ENCODE measurements at regions not wholly inside any gene's neighbourhood (a gene's known extent, or its start where the extent isn't known, plus 50 kb on each side); places are given as distances from the start of the nearest gene placed in this dataset.

DNA sequence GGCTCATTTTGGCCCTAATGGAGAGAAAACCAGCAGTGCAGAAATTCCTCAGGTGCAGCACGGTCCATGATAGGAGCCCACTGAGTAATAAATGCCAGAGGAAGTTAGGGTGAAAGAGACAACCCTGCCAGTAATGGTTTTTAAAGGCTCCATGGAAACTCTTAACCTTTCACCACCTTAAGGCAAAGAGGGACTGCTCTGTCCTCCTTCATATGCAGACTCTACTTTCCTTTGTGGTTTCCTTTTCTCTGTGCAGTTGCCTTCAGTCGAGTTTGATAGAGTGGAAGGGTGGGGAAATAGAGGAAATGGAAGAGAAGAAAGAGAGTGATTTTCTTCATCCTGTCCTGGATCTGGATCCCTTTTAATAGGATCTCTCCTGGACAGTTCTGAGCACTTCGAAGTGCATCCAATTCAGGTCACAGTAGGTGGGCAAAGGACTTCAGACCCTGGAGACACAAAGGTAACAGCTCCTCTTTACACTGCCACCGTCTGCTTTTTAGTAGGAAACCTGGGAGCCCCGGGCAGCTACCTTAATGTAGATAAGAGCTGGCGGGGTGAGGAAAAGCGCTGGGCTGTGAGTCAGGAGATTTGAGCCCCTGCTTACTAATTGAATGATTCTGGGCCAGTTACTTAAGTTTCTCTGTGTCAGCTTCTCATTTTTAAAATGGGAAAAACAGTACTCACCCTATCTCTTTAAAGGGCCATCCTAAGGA, 294.8 kb downstream of the KCNRG start:
- no peak overlapping the region for H3K4me3 ChIP-seq (ENCODE audit: low read depth, low read length)
- TF ChIP-seq, protein P1, sequence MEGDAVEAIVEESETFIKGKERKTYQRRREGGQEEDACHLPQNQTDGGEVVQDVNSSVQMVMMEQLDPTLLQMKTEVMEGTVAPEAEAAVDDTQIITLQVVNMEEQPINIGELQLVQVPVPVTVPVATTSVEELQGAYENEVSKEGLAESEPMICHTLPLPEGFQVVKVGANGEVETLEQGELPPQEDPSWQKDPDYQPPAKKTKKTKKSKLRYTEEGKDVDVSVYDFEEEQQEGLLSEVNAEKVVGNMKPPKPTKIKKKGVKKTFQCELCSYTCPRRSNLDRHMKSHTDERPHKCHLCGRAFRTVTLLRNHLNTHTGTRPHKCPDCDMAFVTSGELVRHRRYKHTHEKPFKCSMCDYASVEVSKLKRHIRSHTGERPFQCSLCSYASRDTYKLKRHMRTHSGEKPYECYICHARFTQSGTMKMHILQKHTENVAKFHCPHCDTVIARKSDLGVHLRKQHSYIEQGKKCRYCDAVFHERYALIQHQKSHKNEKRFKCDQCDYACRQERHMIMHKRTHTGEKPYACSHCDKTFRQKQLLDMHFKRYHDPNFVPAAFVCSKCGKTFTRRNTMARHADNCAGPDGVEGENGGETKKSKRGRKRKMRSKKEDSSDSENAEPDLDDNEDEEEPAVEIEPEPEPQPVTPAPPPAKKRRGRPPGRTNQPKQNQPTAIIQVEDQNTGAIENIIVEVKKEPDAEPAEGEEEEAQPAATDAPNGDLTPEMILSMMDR (IDR thresholded peaks at IDR 0.05; ENCODE audit: borderline replicate concordance, insufficient read depth, low read depth, low read length) = no peak

DNA sequence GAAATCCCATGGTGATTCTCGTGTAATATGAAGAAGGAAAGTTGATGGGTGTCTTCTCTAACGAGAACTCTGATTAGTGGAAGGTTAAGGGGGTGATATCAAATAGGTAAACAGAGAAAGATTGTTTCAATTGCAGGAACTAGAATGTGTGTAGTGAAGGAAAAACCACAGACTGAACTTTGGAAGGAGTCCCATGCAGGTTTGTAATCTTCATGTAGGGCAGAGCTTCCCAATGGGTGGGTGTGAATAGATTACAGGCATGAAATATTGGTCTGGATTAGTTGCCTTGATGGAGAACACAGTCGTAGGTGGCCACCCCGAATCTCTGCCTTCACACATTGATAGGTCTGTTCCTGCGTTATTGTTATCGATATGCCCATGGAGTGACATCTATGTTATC, 295.5 kb downstream of the KCNRG start:
- H3K4me3 ChIP-seq (ENCODE audit: low read depth, low read length) = no peak overlapping the region
- TF ChIP-seq, protein P1 (IDR thresholded peaks at IDR 0.05; ENCODE audit: borderline replicate concordance, insufficient read depth, low read depth, low read length) = no peak

DNA sequence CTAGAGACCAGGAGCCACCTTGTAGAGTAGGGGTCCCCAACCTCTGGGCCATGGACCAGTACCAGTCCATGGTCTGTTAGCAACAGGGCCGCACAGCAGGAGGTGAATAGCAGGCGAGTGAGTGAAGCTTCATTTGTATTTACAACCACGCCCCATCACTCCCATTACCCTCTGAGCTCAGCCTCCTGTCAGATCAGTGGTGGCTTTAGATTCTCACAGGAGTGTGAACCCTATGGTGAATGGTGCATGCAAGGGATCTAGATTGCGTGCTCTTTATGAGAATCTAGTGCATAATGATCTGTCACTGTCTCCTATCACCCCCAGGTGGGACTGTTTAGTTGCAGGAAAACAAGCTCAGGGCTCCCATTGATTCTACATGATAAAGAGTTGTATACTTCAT, 303.6 kb downstream of the KCNRG start:
- TF ChIP-seq, protein P1 (IDR thresholded peaks at IDR 0.05; ENCODE audit: borderline replicate concordance, insufficient read depth, low read depth, low read length) = no peak
- no peak overlapping the region for H3K4me3 ChIP-seq (ENCODE audit: low read depth, low read length)

DNA sequence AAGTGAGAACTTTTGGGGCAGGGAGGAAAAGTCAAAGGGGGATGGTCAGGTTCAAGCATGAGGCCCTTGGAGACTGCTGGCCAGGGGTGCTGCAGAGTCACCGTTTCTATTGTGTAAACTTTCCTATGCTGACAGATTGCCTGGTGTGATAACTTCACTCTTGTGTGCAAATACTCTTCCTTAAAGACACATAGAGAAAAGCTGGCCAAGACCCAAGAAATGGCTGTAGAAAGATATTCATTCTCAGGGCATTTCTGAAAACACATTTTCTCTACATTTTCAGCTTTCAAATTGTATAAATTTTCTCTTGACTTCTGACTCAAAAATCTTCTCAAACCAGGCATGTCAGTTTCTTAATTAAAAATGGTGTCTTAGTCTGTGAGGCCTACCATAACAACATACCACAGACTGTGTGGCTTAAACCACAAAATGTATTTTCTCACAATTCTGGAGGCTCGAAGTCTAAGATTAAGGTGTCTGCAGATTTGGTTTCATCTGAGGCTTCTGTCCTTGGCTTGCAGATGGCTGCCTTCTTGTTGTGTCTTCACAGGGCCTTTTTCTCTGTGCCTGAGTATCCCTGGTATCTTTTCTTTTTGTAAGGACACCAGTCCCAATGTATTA, 304.5 kb downstream of the KCNRG start:
- TF ChIP-seq, protein P1 (IDR thresholded peaks at IDR 0.05; ENCODE audit: borderline replicate concordance, insufficient read depth, low read depth, low read length) = no peak
- no peak overlapping the region for H3K4me3 ChIP-seq (ENCODE audit: low read depth, low read length)

DNA sequence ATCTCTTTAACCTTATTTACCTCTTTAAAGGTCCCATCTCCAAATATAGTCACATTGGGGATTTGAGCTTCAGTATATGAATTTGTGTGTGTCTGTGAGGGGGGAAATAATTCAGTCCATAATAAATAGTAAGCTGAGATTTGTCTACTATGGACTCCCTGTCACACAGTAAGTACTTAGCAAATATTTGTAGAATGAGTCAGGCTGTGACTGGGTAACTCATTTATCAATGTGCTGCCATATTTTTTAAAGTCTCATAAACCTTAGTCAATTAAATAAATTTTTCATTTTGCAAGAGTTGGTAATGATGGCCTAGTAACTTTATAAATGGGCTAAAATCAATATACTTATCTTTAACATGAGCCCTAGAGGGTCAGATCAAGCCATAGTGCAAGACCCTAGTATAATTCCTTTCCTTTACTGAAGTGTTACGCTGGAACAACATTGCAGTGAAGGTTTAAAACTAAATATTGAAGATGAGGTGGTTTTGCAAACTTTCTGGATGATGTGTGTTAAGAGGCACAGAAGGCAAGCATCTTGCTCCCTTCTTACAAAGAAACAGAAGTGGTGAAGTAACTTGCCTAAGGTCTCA, 305.1 kb downstream of the KCNRG start:
- TF ChIP-seq, protein P1 (IDR thresholded peaks at IDR 0.05; ENCODE audit: borderline replicate concordance, insufficient read depth, low read depth, low read length) = no peak
- H3K4me3 ChIP-seq (ENCODE audit: low read depth, low read length) = no peak overlapping the region

DNA sequence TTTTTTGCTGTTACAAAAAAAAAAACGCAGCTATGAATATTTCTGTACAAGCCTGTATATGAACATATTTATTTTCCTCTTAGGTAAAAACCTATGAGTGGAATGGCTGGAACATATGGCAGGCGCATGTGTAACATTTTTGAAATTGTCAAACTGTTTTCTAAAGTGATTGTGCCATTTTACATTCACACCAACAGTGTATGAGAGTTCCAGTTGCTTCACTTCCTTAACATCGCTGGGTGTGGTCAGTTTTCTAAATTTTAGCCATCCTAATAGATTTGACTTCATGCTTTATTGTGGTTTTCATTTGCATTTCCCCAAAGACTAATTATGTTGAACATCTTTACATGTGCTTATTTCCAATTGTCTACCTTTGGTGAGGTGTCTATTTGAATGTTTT, 306.8 kb downstream of the KCNRG start:
- TF ChIP-seq, protein P1 (IDR thresholded peaks at IDR 0.05; ENCODE audit: borderline replicate concordance, insufficient read depth, low read depth, low read length) = no peak
- no peak overlapping the region for H3K4me3 ChIP-seq (ENCODE audit: low read depth, low read length)
